Tibial artery (tissue), 4 donors: ENCODE measurements at regions not wholly inside any gene's neighbourhood (a gene's known extent, or its start where the extent isn't known, plus 50 kb on each side); places are given as distances from the start of the nearest gene placed in this dataset.

Source experiments
- DNase-seq, 2 donors: peaks; one replicate each; pipeline ENCODE4 v3.0.0-alpha.2; 2019
- H3K27ac ChIP-seq, 2 donors: fragments of 200-600 bp; sonication (generic) in 1 of 2; 1 replicate in 1 of 2; 2 replicates in 1 of 2; pipeline ENCODE4 v1.5.1; 2018 to 2019; ENCODE audit warnings: mild to moderate bottlenecking in 1 of 2
- H3K27me3 ChIP-seq, 2 donors: fragments of 200-600 bp; sonication (generic) in 1 of 2; one replicate each; pipeline versions ENCODE4 v1.5.1 to v1.6.0; 2016 to 2019
- H3K36me3 ChIP-seq, 3 donors: fragments of 200-600 bp; sonication (generic) in 2 of 3; one replicate each; pipeline ENCODE4 v1.5.1; 2016 to 2019; ENCODE audit warnings: mild to moderate bottlenecking in 2 of 3
- H3K4me1 ChIP-seq, 4 donors: fragments of 200-600 bp; sonication (generic) in 2 of 4; 1 replicate in 3 of 4; 2 replicates in 1 of 4; pipeline ENCODE4 v1.5.1; 2016 to 2019
- H3K4me3 ChIP-seq, 2 donors: fragments of 200-600 bp; sonication (generic) in 1 of 2; 1 replicate in 1 of 2; 2 replicates in 1 of 2; pipeline ENCODE4 v1.5.1; 2018 to 2019; ENCODE audit warnings: mild to moderate bottlenecking in 2 of 2
- H3K9me3 ChIP-seq, 3 donors: fragments of 200-600 bp; sonication (generic) in 1 of 3; one replicate each; pipeline ENCODE4 v1.5.1; 2016 to 2019
- intact Hi-C: fragments of 100-400 bp; cut with DNase I; formaldehyde crosslinking; loops from one replicate; pipeline ENCODE4 v1.15.0; 2023; ENCODE audit warnings: low total_unique reads
- TF ChIP-seq, protein P1 (sequence below), 2 experiments: fragments of 200-600 bp in 1 of 2; fragments of 450-650 bp in 1 of 2; IDR thresholded peaks; one replicate each; pipeline ENCODE4 v1.5.1; 2017 to 2019; ENCODE audit warnings: antibody characterized with exemption in 2 of 2, mild to moderate bottlenecking in 1 of 2, moderate library complexity in 1 of 2

DNA sequence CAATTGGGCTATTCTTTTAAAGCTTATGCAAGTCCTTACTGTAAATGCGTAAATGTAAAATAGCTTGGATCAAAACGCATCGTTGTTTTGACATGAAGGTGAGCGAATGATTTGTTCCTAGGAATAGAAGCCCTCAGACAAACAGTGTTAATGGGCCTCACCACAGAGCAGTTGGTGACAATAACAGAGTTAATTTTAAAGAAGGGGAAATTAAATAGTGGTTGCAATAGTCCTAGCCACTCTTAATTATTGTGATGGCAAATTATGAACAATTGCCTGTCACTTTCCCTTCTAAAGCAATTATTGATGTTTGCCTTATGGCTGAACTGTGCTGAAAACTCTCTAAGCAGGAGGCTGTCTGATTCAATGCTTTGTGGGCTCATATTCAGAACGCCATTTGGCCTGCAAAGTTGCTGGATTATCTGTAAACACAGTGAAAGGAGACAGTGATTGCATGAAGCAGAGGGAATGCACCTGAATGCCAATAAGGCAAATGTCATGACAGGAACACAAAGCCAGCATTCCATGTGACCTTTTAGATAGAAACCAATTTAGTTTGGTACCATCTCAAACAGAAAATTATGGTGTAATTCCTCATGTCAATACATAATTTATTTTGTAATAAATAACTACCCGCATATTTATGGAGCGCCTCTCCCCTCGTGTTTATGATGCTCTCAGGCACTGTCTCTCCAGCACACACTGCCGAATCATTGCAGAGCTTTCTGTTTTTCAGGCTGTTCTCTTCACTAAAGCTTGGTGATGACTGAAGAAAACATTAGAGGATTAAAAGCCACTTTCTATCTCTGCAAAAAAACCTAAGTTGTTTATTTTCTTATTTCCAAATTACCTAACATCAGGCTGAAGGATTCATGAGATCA lies 387.5 kb downstream of the HACE1 start:
- intact Hi-C loops, result no loop called here
- Histone ChIP-seq H3K27ac (no peak overlapping the region), H3K27me3 (no peaks in the 10 kb centered on the region), H3K36me3 (no peaks in the 10 kb centered on the region), H3K9me3 (no peaks in the 10 kb centered on the region), H3K4me1 (no peaks in the 10 kb centered on the region), H3K4me3 (no peak overlapping the region)
- no peak for DNase-seq
- TF ChIP-seq, protein P1, sequence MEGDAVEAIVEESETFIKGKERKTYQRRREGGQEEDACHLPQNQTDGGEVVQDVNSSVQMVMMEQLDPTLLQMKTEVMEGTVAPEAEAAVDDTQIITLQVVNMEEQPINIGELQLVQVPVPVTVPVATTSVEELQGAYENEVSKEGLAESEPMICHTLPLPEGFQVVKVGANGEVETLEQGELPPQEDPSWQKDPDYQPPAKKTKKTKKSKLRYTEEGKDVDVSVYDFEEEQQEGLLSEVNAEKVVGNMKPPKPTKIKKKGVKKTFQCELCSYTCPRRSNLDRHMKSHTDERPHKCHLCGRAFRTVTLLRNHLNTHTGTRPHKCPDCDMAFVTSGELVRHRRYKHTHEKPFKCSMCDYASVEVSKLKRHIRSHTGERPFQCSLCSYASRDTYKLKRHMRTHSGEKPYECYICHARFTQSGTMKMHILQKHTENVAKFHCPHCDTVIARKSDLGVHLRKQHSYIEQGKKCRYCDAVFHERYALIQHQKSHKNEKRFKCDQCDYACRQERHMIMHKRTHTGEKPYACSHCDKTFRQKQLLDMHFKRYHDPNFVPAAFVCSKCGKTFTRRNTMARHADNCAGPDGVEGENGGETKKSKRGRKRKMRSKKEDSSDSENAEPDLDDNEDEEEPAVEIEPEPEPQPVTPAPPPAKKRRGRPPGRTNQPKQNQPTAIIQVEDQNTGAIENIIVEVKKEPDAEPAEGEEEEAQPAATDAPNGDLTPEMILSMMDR (IDR thresholded peaks at IDR 0.05), result no peak

DNA sequence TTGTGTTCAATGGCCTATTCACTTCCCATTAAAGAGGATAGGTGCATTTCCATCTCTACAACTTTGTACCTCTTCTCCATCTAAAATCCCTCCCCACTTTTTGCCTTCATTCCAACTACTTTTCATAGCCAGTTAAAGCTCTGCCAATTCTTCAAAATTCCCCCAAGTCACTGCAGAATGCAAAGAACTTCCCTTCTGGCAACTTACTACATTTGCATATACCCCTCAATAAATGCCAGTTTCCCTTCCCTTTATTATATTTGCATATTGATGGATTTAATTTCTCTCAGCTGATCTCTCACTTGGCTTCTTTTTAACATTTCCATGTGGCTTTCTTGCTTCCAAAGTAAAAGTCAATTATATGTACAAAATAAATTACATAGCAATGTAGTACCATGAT lies 393.4 kb downstream of the HACE1 start:
- TF ChIP-seq, protein P1 (IDR thresholded peaks at IDR 0.05), result no peak
- H3K27me3 ChIP-seq, result no peaks in the 10 kb centered on the region
- H3K4me1 ChIP-seq, result no peaks in the 10 kb centered on the region
- no peaks in the 10 kb centered on the region for H3K36me3 ChIP-seq
- no peak overlapping the region for H3K4me3 ChIP-seq
- H3K9me3 ChIP-seq, result no peaks in the 10 kb centered on the region
- H3K27ac ChIP-seq, result no peak overlapping the region
- intact Hi-C loops, result no loop called here
- DNase-seq, result no peak

DNA sequence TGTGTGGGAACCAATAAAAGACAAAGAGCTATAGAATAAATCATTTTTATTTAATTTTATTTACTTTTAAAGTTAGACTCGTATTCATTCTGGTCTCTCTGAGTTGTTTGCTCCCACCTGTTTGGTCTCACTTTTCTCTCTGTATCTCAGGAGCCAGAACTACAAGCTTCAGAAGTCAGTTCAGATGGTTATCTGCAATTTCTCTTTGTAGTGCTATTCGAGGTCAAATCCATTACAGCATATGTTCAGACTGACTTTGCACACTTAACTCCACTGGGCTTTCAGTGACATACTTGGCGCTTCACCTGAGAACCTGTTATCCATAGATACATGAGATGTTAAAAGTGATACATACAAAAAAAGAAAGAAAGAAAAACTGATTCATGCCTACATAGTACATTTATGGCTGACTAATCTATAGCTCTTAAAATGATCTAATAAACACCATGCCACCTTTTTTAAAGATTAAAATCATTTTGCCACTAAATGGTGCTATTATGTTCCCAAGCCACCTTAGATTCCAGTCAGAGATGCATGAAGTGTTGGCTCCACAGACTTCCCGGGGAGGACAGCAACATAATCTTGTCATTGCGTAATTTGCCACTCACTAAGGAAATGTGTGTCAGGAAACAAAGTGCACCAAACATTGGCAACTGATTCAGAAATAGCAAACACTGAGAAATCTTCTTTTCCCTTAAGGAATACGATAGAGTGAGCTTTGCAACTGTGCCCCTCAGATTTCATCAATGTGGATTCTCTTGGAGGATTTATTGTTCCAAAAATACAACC lies 396.7 kb downstream of the HACE1 start:
- intact Hi-C loops, result no loop called here
- H3K9me3 ChIP-seq, result no peaks in the 10 kb centered on the region
- TF ChIP-seq, protein P1 (IDR thresholded peaks at IDR 0.05), result no peak
- DNase-seq, result no peak
- H3K4me1 ChIP-seq, result no peaks in the 10 kb centered on the region
- H3K36me3 ChIP-seq, result no peaks in the 10 kb centered on the region
- no peak overlapping the region for H3K4me3 ChIP-seq
- no peaks in the 10 kb centered on the region for H3K27me3 ChIP-seq
- no peak overlapping the region for H3K27ac ChIP-seq

DNA sequence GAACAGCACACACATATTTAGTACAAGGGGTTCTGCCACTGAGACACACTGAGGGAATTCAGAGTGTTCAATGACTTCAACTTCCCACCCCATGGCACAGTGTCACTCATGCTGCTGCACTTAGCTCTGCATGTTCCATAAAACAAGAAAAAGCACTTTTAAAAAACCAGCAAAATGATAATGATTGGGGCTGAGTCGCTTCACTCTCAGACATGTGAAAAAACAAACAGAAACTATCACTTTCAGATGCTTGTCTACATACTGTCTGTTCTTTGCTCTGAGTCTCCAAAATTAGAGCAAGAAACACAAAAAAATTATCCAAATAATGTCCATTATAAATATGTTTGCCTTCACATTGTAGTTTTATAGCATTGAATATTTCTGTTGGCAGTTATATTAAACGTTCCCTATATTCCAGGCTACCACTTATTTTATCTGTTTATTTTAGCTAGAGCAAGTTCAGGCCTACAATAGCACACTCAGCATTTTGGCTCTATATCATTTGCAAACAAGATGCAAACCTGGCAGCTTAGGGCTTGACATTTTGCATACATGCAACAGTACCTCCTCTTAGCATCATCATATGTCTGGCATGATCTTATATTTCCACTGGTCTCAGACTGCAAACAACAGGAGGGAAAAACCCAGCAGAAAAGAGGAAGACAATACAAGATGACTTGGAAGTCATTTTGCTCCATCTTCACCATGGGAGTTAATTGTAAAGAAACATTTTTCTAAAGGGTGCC lies 398.8 kb downstream of the HACE1 start:
- H3K27me3 ChIP-seq, result no peaks in the 10 kb centered on the region
- no peaks in the 10 kb centered on the region for H3K9me3 ChIP-seq
- TF ChIP-seq, protein P1 (IDR thresholded peaks at IDR 0.05), result no peak
- H3K4me3 ChIP-seq, result no peak overlapping the region
- H3K4me1 ChIP-seq, result no peaks in the 10 kb centered on the region
- no peaks in the 10 kb centered on the region for H3K36me3 ChIP-seq
- intact Hi-C loops, result no loop called here
- no peak for DNase-seq
- no peak overlapping the region for H3K27ac ChIP-seq

DNA sequence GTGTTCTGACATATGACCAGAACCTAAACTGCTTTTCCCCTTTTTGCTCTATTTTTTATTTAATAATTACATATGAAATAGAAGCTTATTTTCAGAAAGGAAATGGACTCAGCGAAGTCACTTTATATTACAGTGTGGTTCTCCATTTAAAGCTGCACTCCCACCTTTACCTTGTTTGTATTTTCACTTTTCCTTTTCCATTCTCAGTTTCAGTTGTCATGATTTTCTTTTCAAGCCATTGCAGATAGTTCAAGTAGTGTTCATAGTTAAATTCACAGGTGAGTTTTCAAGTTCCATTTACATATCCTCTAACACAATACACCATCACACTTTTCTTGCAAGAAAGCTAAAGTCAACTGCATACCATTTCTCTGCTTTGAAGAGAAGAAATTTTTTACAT lies 400.2 kb downstream of the HACE1 start:
- Histone ChIP-seq H3K27me3 (no peaks in the 10 kb centered on the region), H3K4me1 (no peaks in the 10 kb centered on the region), H3K9me3 (no peaks in the 10 kb centered on the region), H3K36me3 (no peaks in the 10 kb centered on the region), H3K4me3 (no peak overlapping the region), H3K27ac (no peak overlapping the region)
- intact Hi-C loops, result no loop called here
- TF ChIP-seq, protein P1 (IDR thresholded peaks at IDR 0.05), result no peak
- DNase-seq, result no peak
